A549 (cell line): ENCODE measurements at regions not wholly inside any gene's neighbourhood (a gene's known extent, or its start where the extent isn't known, plus 50 kb on each side); places are given as distances from the start of the nearest gene placed in this dataset.
"Not testable (repeated sequence)": the region's sequence is repeated elsewhere in the genome, so short reads cannot be mapped to it uniquely, and the experiment has no call there.

Experiments used
- POLR2A ChIP-seq: IDR thresholded peaks from 2 replicates; pipeline ENCODE4 v1.6.1; 2012; ENCODE audit warnings: mild to moderate bottlenecking, low read length
- RFX5 ChIP-seq: fragments of 450-650 bp; IDR thresholded peaks from 2 replicates; pipeline ENCODE4 v1.7.1; 2014; ENCODE audit warnings: antibody characterized with exemption, mild to moderate bottlenecking, moderate library complexity

GRCh38 chr5:161001142-161001541 is 149.1 kb upstream of the ATP10B start:
- not testable (repeated sequence) for TF ChIP-seq POLR2A, RFX5
